ENCODE measurements at regions not wholly inside any gene's neighbourhood (a gene's known extent, or its start where the extent isn't known, plus 50 kb on each side); places are given as distances from the start of the nearest gene placed in this dataset.

- TF ChIP-seq, protein P1, sequence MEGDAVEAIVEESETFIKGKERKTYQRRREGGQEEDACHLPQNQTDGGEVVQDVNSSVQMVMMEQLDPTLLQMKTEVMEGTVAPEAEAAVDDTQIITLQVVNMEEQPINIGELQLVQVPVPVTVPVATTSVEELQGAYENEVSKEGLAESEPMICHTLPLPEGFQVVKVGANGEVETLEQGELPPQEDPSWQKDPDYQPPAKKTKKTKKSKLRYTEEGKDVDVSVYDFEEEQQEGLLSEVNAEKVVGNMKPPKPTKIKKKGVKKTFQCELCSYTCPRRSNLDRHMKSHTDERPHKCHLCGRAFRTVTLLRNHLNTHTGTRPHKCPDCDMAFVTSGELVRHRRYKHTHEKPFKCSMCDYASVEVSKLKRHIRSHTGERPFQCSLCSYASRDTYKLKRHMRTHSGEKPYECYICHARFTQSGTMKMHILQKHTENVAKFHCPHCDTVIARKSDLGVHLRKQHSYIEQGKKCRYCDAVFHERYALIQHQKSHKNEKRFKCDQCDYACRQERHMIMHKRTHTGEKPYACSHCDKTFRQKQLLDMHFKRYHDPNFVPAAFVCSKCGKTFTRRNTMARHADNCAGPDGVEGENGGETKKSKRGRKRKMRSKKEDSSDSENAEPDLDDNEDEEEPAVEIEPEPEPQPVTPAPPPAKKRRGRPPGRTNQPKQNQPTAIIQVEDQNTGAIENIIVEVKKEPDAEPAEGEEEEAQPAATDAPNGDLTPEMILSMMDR (IDR thresholded peaks at IDR 0.05; ENCODE audit: control insufficient read depth, extremely low read depth, insufficient read depth), result no peak
- H3K4me3 ChIP-seq (ENCODE audit: low read depth, low read length), result no peak overlapping the region
- no peak for DNase-seq (ENCODE audit: low read depth)
Measured at GRCh38 chr2:180456801-180457200, 449.7 kb upstream of the CWC22 start.

- no peak overlapping the region for H3K4me3 ChIP-seq (ENCODE audit: low read depth, low read length)
- no peak for DNase-seq (ENCODE audit: low read depth)
- TF ChIP-seq, protein P1 (IDR thresholded peaks at IDR 0.05; ENCODE audit: control insufficient read depth, extremely low read depth, insufficient read depth), result no peak
Measured at GRCh38 chr2:180450841-180451240, 443.7 kb upstream of the CWC22 start.

- no peak overlapping the region for H3K4me3 ChIP-seq (ENCODE audit: low read depth, low read length)
- DNase-seq (ENCODE audit: low read depth), result no peak
- TF ChIP-seq, protein P1 (IDR thresholded peaks at IDR 0.05; ENCODE audit: control insufficient read depth, extremely low read depth, insufficient read depth), result no peak
Measured at GRCh38 chr2:180449171-180449915, 442.2 kb upstream of the CWC22 start.

DNA sequence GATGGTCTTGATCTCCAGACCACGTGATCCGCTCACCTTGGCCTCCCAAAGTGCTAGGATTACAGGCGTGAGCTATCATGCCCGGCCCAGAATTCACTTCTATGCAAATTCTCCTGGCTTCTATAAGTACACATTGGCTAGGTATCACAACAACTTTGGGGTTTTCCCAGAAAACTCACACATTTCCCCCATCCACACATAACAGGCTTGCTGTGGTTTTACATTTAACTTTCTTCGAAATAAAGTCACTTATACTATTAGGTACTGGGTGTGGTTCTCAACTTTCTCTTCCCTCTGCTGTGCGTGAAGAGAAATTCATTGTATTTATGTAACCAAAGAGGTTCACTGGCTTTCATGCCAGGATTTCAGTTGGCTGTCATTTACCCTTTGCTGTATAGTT, 439.4 kb upstream of the CWC22 start:
- TF ChIP-seq, protein P1 (IDR thresholded peaks at IDR 0.05; ENCODE audit: control insufficient read depth, extremely low read depth, insufficient read depth), result no peak
- DNase-seq (ENCODE audit: low read depth), result no peak
- no peak overlapping the region for H3K4me3 ChIP-seq (ENCODE audit: low read depth, low read length)

- TF ChIP-seq, protein P1 (IDR thresholded peaks at IDR 0.05; ENCODE audit: control insufficient read depth, extremely low read depth, insufficient read depth), result no peak
- no peak overlapping the region for H3K4me3 ChIP-seq (ENCODE audit: low read depth, low read length)
- DNase-seq (ENCODE audit: low read depth), result no peak
Measured at GRCh38 chr2:180443888-180444287, 436.8 kb upstream of the CWC22 start.

DNA sequence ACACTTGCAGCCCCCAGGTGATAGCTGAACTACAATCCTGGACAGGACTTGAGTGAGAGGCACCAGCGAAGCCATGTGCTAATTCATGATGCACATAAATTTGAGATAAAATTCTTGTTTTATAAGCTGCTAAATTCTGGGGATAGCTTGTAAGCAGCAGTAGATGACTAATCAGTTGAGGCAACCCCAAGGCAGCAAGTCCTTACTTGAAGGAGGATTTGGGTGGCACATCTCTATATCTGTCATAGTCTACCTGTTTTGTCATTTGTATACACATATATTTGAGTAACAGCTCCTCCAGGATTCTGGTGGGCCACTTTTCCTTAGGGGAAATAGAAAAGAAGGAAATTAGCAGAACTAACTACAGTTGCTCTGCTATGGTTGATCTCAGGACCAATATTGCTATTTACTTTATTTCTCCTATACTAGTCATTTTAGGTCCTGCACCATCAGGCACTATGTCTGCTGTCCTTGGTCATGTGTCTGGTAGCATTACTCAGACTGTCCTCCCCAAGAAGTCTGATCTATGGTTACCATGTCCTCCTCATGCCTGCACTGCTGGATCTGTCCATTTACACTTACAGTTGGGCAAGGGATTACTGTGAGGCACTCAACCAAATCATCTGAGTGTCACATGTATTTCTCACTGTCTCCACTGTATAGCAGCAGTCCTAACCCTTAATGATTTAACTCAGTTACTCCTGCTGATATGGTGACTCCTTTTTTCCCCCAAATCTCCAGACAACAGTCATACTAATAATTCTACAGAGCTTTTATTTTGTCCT, 436.0 kb upstream of the CWC22 start:
- no peak overlapping the region for H3K4me3 ChIP-seq (ENCODE audit: low read depth, low read length)
- TF ChIP-seq, protein P1 (IDR thresholded peaks at IDR 0.05; ENCODE audit: control insufficient read depth, extremely low read depth, insufficient read depth), result no peak
- no peak for DNase-seq (ENCODE audit: low read depth)
